Esophagus muscularis mucosa (tissue), 3 donors: ENCODE measurements at regions not wholly inside any gene's neighbourhood (a gene's known extent, or its start where the extent isn't known, plus 50 kb on each side); places are given as distances from the start of the nearest gene placed in this dataset.

ENCODE experiments used
- POLR2A ChIP-seq: fragments of 450-650 bp; IDR thresholded peaks from one replicate; pipeline ENCODE4 v1.6.1; 2017; ENCODE audit warnings: antibody characterized with exemption, moderate library complexity, mild to moderate bottlenecking, low read depth
- POLR2AphosphoS5 ChIP-seq, 2 donors: sonication (generic); formaldehyde crosslinking; IDR thresholded peaks; one replicate each; pipeline ENCODE4 v1.6.1; 2017; ENCODE audit warnings: antibody characterized with exemption in 2 of 2
- TF ChIP-seq, protein P1 (sequence below), 3 experiments: fragments of 200-600 bp in 2 of 3; fragments of 450-650 bp in 1 of 3; sonication (generic) in 2 of 3; IDR thresholded peaks; one replicate each; pipeline ENCODE4 v1.5.1; 2017 to 2019; ENCODE audit warnings: antibody characterized with exemption in 3 of 3, mild to moderate bottlenecking in 2 of 3, moderate library complexity in 1 of 3

DNA sequence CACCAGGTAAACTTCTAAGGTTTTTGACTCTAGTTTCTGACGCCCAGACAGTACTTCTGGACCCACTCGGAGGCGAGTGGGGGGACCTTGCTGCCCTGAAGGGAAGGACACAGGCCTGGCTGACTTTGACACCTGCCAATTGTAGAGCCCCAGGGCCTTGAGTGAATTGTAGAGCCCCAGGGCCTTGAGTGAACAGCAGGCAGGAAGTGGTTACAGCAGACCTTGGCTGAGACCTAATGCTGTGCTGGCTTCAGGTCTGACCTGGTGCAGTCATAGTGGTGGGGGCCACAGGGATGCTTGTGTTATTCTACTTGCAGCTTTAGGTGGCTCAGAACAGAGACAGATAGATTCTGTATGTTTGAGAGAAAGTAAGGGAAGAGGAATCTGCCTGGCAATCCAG is 344.3 kb downstream of the DUSP10 start:
- TF ChIP-seq, protein P1, sequence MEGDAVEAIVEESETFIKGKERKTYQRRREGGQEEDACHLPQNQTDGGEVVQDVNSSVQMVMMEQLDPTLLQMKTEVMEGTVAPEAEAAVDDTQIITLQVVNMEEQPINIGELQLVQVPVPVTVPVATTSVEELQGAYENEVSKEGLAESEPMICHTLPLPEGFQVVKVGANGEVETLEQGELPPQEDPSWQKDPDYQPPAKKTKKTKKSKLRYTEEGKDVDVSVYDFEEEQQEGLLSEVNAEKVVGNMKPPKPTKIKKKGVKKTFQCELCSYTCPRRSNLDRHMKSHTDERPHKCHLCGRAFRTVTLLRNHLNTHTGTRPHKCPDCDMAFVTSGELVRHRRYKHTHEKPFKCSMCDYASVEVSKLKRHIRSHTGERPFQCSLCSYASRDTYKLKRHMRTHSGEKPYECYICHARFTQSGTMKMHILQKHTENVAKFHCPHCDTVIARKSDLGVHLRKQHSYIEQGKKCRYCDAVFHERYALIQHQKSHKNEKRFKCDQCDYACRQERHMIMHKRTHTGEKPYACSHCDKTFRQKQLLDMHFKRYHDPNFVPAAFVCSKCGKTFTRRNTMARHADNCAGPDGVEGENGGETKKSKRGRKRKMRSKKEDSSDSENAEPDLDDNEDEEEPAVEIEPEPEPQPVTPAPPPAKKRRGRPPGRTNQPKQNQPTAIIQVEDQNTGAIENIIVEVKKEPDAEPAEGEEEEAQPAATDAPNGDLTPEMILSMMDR (IDR thresholded peaks at IDR 0.05): no peak
- no peak for TF ChIP-seq POLR2AphosphoS5 (IDR thresholded peaks at IDR 0.05)
- TF ChIP-seq POLR2A: no peak
